Kidney epithelial cell (primary cell): ENCODE measurements at regions not wholly inside any gene's neighbourhood (a gene's known extent, or its start where the extent isn't known, plus 50 kb on each side); places are given as distances from the start of the nearest gene placed in this dataset.

Source experiments
- DNase-seq: peaks from one replicate; pipeline ENCODE4 v3.0.0-alpha.2; 2010; ENCODE audit warnings: low read depth
- H3K27me3 ChIP-seq: 2 replicates; pipeline ENCODE4 v1.6.0; 2011; ENCODE audit warnings: low read length; ENCODE audit not compliant: control insufficient read depth, insufficient read depth
- H3K36me3 ChIP-seq: 2 replicates; pipeline ENCODE4 v1.5.1; 2011; ENCODE audit warnings: low read length; ENCODE audit not compliant: control insufficient read depth, insufficient read depth
- H3K4me3 ChIP-seq: 2 replicates; pipeline ENCODE4 v1.5.1; 2011; ENCODE audit warnings: low read depth, mild to moderate bottlenecking, control low read depth, low read length
- CTCF ChIP-seq: IDR thresholded peaks from 2 replicates; pipeline ENCODE4 v1.5.1; 2011; ENCODE audit warnings: mild to moderate bottlenecking, moderate library complexity, low read length, control low read depth, inconsistent platforms; ENCODE audit not compliant: insufficient read depth, poor library complexity, severe bottlenecking

GRCh38 chr3:82520846-82521245, 759.4 kb upstream of the GBE1 start:
- DNase-seq: no peak
- TF ChIP-seq CTCF: no peak
- no peaks in the 10 kb centered on the region for H3K36me3 ChIP-seq
- no peaks in the 10 kb centered on the region for H3K27me3 ChIP-seq
- H3K4me3 ChIP-seq: no peak overlapping the region

GRCh38 chr3:82509951-82510603, 748.6 kb upstream of the GBE1 start:
- DNase-seq: no peak
- H3K36me3 ChIP-seq: no peaks in the 10 kb centered on the region
- TF ChIP-seq CTCF: no peak
- H3K4me3 ChIP-seq: no peak overlapping the region
- H3K27me3 ChIP-seq: no peaks in the 10 kb centered on the region

GRCh38 chr3:82509106-82509842, 747.8 kb upstream of the GBE1 start:
- no peaks in the 10 kb centered on the region for H3K36me3 ChIP-seq
- H3K27me3 ChIP-seq: no peaks in the 10 kb centered on the region
- TF ChIP-seq CTCF: no peak
- no peak for DNase-seq
- H3K4me3 ChIP-seq: no peak overlapping the region

GRCh38 chr3:82506204-82506603, 744.8 kb upstream of the GBE1 start:
- Histone ChIP-seq H3K27me3 (no peaks in the 10 kb centered on the region), H3K36me3 (no peaks in the 10 kb centered on the region), H3K4me3 (no peak overlapping the region)
- DNase-seq: no peak
- no peak for TF ChIP-seq CTCF

- no peak for DNase-seq
- TF ChIP-seq CTCF: no peak
- Histone ChIP-seq H3K27me3 (no peaks in the 10 kb centered on the region), H3K4me3 (no peak overlapping the region), H3K36me3 (no peaks in the 10 kb centered on the region)
These were observed 743.8 kb upstream of the GBE1 start for GRCh38 chr3:82505079-82505756.

GRCh38 chr3:82498186-82498585, 736.7 kb upstream of the GBE1 start:
- no peak for TF ChIP-seq CTCF
- Histone ChIP-seq H3K4me3 (no peak overlapping the region), H3K27me3 (no peaks in the 10 kb centered on the region), H3K36me3 (no peaks in the 10 kb centered on the region)
- DNase-seq: no peak
